Gastroesophageal sphincter (tissue), 4 donors: ENCODE measurements at regions not wholly inside any gene's neighbourhood (a gene's known extent, or its start where the extent isn't known, plus 50 kb on each side); places are given as distances from the start of the nearest gene placed in this dataset.

Experiments
- ATAC-seq: fragments of 150-250 bp; one replicate; pipeline ENCODE4 v1.9.1; 2016; ENCODE audit warnings: mild to moderate bottlenecking, moderate library complexity
- H3K27ac ChIP-seq, 4 donors: fragments of 200-600 bp; sonication (generic) in 3 of 4; 1 replicate in 3 of 4; 2 replicates in 1 of 4; pipeline ENCODE4 v1.5.1; 2016 to 2019
- H3K27me3 ChIP-seq: fragments of 200-600 bp; sonication (generic); one replicate; pipeline ENCODE4 v1.5.1; 2019
- H3K36me3 ChIP-seq, 2 donors: fragments of 200-600 bp; sonication (generic); one replicate each; pipeline ENCODE4 v1.5.1; 2019; ENCODE audit warnings: control low read depth in 1 of 2
- H3K4me1 ChIP-seq, 3 donors: fragments of 200-600 bp; sonication (generic); 1 replicate in 2 of 3; 2 replicates in 1 of 3; pipeline ENCODE4 v1.5.1; 2016 to 2019; ENCODE audit warnings: control low read depth in 2 of 3
- H3K4me3 ChIP-seq, 2 donors: fragments of 200-600 bp; sonication (generic); one replicate each; pipeline ENCODE4 v1.5.1; 2019; ENCODE audit warnings: mild to moderate bottlenecking in 1 of 2, moderate library complexity in 1 of 2
- H3K9me3 ChIP-seq, 3 donors: fragments of 200-600 bp; sonication (generic); one replicate each; pipeline ENCODE4 v1.5.1; 2017 to 2019; ENCODE audit warnings: control low read depth in 2 of 3
- EP300 ChIP-seq: sonication (generic); formaldehyde crosslinking; IDR thresholded peaks from one replicate; pipeline ENCODE4 v1.6.1; 2017; ENCODE audit warnings: antibody characterized with exemption, mild to moderate bottlenecking
- POLR2A ChIP-seq, 2 donors: fragments of 450-650 bp; IDR thresholded peaks; one replicate each; pipeline ENCODE4 v1.6.1; 2017; ENCODE audit warnings: antibody characterized with exemption in 2 of 2, mild to moderate bottlenecking in 2 of 2, moderate library complexity in 1 of 2
- POLR2AphosphoS5 ChIP-seq: sonication (generic); formaldehyde crosslinking; IDR thresholded peaks from one replicate; pipeline ENCODE4 v1.6.1; 2017; ENCODE audit warnings: antibody characterized with exemption
- WGBS, 2 donors: methylation state at CpG; one replicate each; pipeline ENCODE4 v1.1.5; 2018; ENCODE audit warnings: low coverage in 1 of 2; 5-methylcytosine and 5-hydroxymethylcytosine counted together
- TF ChIP-seq, protein P1 (sequence below), 4 experiments: fragments of 200-600 bp in 2 of 4; fragments of 450-650 bp in 2 of 4; sonication (generic) in 1 of 4; IDR thresholded peaks; one replicate each; pipeline ENCODE4 v1.5.1; 2017 to 2019; ENCODE audit warnings: antibody characterized with exemption in 4 of 4, mild to moderate bottlenecking in 2 of 4, moderate library complexity in 2 of 4

GRCh38 chr12:69112616-69113015 is 126.8 kb upstream of the CPSF6 start:
- Histone ChIP-seq H3K27me3 (no peaks in the 10 kb centered on the region), H3K4me1 (peaks cover 3 to 15% (median 7%) of the 10 kb centered on the region in 3 donors), H3K27ac (no peak overlapping the region), H3K9me3 (no peaks in the 10 kb centered on the region), H3K36me3 (no peaks in the 10 kb centered on the region), H3K4me3 (no peak overlapping the region)
- no peak for ATAC-seq
- TF ChIP-seq, protein P1, sequence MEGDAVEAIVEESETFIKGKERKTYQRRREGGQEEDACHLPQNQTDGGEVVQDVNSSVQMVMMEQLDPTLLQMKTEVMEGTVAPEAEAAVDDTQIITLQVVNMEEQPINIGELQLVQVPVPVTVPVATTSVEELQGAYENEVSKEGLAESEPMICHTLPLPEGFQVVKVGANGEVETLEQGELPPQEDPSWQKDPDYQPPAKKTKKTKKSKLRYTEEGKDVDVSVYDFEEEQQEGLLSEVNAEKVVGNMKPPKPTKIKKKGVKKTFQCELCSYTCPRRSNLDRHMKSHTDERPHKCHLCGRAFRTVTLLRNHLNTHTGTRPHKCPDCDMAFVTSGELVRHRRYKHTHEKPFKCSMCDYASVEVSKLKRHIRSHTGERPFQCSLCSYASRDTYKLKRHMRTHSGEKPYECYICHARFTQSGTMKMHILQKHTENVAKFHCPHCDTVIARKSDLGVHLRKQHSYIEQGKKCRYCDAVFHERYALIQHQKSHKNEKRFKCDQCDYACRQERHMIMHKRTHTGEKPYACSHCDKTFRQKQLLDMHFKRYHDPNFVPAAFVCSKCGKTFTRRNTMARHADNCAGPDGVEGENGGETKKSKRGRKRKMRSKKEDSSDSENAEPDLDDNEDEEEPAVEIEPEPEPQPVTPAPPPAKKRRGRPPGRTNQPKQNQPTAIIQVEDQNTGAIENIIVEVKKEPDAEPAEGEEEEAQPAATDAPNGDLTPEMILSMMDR (IDR thresholded peaks at IDR 0.05): no peak
- TF ChIP-seq POLR2A (IDR thresholded peaks at IDR 0.05) (no peak), EP300 (no peak), POLR2AphosphoS5 (no peak)
- WGBS, 2 donors: 55 to 60% methylated on average over 2 to 4 of the region's 4 CpGs

DNA sequence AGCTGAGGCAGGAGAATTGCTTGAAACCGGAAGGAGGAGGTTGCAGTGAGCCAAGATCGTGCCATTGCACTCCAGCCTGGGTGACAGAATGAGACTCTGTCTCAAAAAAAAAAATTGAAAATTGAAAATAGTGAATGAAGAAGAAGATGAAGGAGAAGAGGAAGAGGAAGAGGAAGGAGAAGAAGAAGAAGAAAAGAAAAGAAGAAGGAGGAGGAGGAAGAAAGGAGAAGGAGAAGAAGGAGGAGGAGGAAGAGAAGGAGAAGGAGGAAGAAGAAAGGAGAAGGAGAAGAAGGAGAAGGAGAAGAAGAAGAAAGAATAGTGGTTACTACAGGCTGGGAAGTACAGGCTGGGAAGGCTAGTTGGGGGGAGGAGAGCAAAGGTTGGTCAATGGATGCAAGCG is 124.3 kb upstream of the CPSF6 start:
- TF ChIP-seq, protein P1 (IDR thresholded peaks at IDR 0.05): no peak
- TF ChIP-seq POLR2AphosphoS5: no peak
- no peak for TF ChIP-seq EP300
- TF ChIP-seq POLR2A (IDR thresholded peaks at IDR 0.05): no peak

DNA sequence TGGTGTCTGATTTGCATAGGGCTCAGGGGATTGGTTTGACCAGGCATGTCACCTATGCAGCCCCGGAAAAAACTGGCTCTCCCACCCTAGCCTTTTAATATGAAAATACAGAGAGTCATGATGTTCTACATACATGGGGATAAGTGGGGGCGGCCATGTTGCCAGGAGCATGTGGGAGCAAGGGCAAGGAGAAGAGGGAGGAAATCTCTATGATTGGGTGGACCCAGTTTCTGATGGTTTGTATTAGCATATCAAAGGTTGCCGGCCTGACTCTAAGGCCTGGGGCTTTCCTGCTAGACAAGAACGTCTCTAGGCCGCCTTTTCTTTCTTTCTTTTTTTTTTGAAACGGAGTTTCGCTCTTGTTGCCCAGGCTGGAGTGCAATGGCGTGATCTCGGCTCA is 123.4 kb upstream of the CPSF6 start:
- no peaks in the 10 kb centered on the region for H3K4me1 ChIP-seq
- no peaks in the 10 kb centered on the region for H3K36me3 ChIP-seq
- WGBS, 2 donors: 90 to 91% methylated on average over 4 to 9 of the region's 9 CpGs
- no peak overlapping the region for H3K4me3 ChIP-seq
- H3K27me3 ChIP-seq: no peaks in the 10 kb centered on the region
- no peak for ATAC-seq
- no peak for TF ChIP-seq POLR2A (IDR thresholded peaks at IDR 0.05)
- TF ChIP-seq EP300: no peak
- TF ChIP-seq, protein P1 (IDR thresholded peaks at IDR 0.05): no peak
- no peak for TF ChIP-seq POLR2AphosphoS5
- H3K9me3 ChIP-seq: no peaks in the 10 kb centered on the region
- H3K27ac ChIP-seq: no peak overlapping the region

More for the DNA sequence above, 124.3 kb upstream of the CPSF6 start:
- no peak for ATAC-seq
- Histone ChIP-seq H3K9me3 (no peaks in the 10 kb centered on the region), H3K27me3 (no peaks in the 10 kb centered on the region), H3K36me3 (no peaks in the 10 kb centered on the region), H3K4me1 (no peaks in the 10 kb centered on the region), H3K4me3 (no peak overlapping the region), H3K27ac (no peak overlapping the region)
- 33 to 94% methylated on average over 1 to 2 of the region's 3 CpGs for WGBS, 2 donors

DNA sequence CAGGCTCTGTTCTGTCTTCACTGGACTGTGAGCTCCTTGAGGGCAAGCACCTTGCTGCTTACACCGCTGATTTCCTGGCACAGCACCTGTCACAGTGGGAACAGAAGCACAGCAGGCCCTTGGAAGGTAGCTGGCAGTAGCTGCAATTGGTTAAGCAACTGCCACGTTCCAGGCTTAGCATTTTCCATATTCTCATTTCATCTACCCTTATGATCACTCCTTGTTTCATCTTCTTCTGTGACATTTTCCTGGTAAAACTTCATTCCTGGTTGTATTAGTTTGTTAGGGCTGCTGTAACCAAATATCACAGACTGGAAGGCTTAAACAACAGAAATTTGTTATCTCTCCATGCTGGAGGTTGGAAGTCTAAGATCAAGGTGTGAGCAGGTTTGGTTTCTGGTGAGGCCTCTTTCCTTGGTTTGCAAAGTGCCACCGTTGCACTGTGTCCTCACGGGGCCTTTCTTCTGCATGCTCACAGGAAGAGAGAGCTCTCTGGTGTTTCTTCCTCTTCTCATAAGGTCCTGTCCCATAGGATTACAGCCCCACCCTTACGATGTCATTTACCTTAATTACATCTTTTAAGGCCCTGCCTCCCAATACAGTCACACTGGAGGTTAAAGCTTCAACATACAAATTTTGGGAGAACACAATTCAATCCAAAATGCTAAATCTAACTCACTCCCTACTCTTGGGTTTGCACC is 121.7 kb upstream of the CPSF6 start:
- no peak overlapping the region for H3K4me3 ChIP-seq
- TF ChIP-seq EP300 (no peak), POLR2A (IDR thresholded peaks at IDR 0.05) (no peak), POLR2AphosphoS5 (no peak)
- TF ChIP-seq, protein P1 (IDR thresholded peaks at IDR 0.05): no peak
- no peak overlapping the region for H3K27ac ChIP-seq
- WGBS, 2 donors: 81 to 95% methylated on average over 4 to 5 of the region's 5 CpGs
- H3K9me3 ChIP-seq: no peaks in the 10 kb centered on the region
- no peaks in the 10 kb centered on the region for H3K36me3 ChIP-seq
- no peaks in the 10 kb centered on the region for H3K27me3 ChIP-seq
- no peak for ATAC-seq
- H3K4me1 ChIP-seq: no peaks in the 10 kb centered on the region

GRCh38 chr12:69118516-69118915 is 120.9 kb upstream of the CPSF6 start:
- TF ChIP-seq EP300: no peak
- no peak for TF ChIP-seq POLR2A (IDR thresholded peaks at IDR 0.05)
- TF ChIP-seq, protein P1 (IDR thresholded peaks at IDR 0.05): no peak
- TF ChIP-seq POLR2AphosphoS5: no peak
- ATAC-seq: no peak
- WGBS, 2 donors: 41 to 60% methylated on average over 2 of the region's 2 CpGs

More at GRCh38 chr12:69118516-69118915, 120.9 kb upstream of the CPSF6 start:
- no peaks in the 10 kb centered on the region for H3K9me3 ChIP-seq
- H3K27me3 ChIP-seq: no peaks in the 10 kb centered on the region
- no peak overlapping the region for H3K27ac ChIP-seq
- no peak overlapping the region for H3K4me3 ChIP-seq
- H3K4me1 ChIP-seq: no peaks in the 10 kb centered on the region
- H3K36me3 ChIP-seq: no peaks in the 10 kb centered on the region
